ENCODE measurements at regions not wholly inside any gene's neighbourhood (a gene's known extent, or its start where the extent isn't known, plus 50 kb on each side); places are given as distances from the start of the nearest gene placed in this dataset.

DNA sequence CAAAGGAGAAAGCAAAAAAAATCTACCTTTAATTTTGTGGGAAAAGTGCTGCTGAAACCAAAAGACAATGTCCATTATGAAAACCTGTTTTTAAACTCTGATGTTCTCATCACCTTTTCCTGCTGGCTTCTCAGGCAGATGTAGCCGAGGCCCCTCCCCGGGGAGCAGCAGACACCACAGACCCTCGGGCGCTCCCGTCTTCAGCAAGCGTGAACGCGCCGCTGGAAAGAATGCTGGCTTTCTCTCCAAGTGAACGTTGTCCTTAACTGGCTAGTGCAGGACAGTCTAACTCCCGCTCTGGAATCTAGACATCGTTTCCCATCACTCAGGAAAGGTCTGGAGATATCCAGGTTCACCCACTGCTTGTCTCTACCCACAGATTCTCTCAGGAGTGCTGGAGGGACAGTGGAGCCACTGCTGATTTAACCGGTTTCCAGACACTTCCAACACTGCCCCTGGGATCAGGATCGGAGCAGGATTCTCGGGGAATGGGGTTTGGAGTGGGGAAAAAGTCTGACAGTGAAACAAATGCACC, 211.2 kb downstream of the RBFOX3 start:
- TF ChIP-seq POLR2AphosphoS5 (IDR thresholded peaks at IDR 0.05) (no peak), EP300 (conservative IDR thresholded peaks at IDR 0.05; ENCODE audit: poor library complexity, severe bottlenecking) (no peak), CTCF (IDR thresholded peaks at IDR 0.05; ENCODE audit: poor library complexity, severe bottlenecking) (no peak), EZH2 (IDR thresholded peaks at IDR 0.05; ENCODE audit: borderline replicate concordance, insufficient read depth, low read length, poor library complexity, severe bottlenecking) (no peak), TAF1 (IDR thresholded peaks at IDR 0.05; ENCODE audit: low read depth) (no peak), MXI1 (conservative IDR thresholded peaks at IDR 0.05; ENCODE audit: poor library complexity, severe bottlenecking) (no peak), RAD21 (conservative IDR thresholded peaks at IDR 0.05) (no peak), SMC3 (conservative IDR thresholded peaks at IDR 0.05; ENCODE audit: poor library complexity) (no peak)

Measured in neural cell (in vitro differentiated cells).